ENCODE measurements at regions not wholly inside any gene's neighbourhood (a gene's known extent, or its start where the extent isn't known, plus 50 kb on each side); places are given as distances from the start of the nearest gene placed in this dataset.

- H3K27ac ChIP-seq (ENCODE audit: low read depth, low read length), result no peak overlapping the region
- H2AFZ ChIP-seq (ENCODE audit: low read length), result no peak overlapping the region
- H3K9me3 ChIP-seq (ENCODE audit: insufficient read depth in 2 of 2, low read depth in 1 of 2, low read length in 1 of 2), result peaks cover 4 to 5% of the 10 kb centered on the region in 2 experiments; a peak in 2 of 4 replicates
- no peak overlapping the region for H2BK12ac ChIP-seq (ENCODE audit: low read depth, low read length)
- peaks cover 0 to 4% of the 10 kb centered on the region in 2 experiments for H4K20me1 ChIP-seq (replicated peaks in 1 of 2; ENCODE audit: control insufficient read depth in 1 of 2, insufficient read depth in 2 of 2, low read length in 2 of 2)
- no peak overlapping the region for H3K9ac ChIP-seq (replicated peaks in 1 of 4; ENCODE audit: extremely low read depth in 1 of 4, low read depth in 3 of 4, low read length in 3 of 4)
- H3K4me1 ChIP-seq (replicated peaks in 1 of 4; ENCODE audit: control insufficient read depth in 3 of 4, insufficient read depth in 4 of 4, low read length in 3 of 4), result peaks cover 0 to 6% (median 4%) of the 10 kb centered on the region in 4 experiments; a peak in 5 of 7 replicates
- ChIA-PET POLR2A (ENCODE audit: partially characterized antibody) (interaction anchor here (1.4 kb wide), 1 partner anchor 10 kb away, joined by 3 read pairs; no protein-coding TSS in a partner anchor), CTCF (ENCODE audit: partially characterized antibody) (no interaction called here)
- no peak overlapping the region for H2BK120ac ChIP-seq (replicated peaks; ENCODE audit: low read depth, low read length)
- no peak overlapping the region for H2BK20ac ChIP-seq (ENCODE audit: low read length)
- no peaks in the 10 kb centered on the region for H3K79me1 ChIP-seq (ENCODE audit: low read depth, low read length)
- no peak overlapping the region for H3K4ac ChIP-seq (replicated peaks; ENCODE audit: insufficient read length, low read depth, low read length)
- no peak overlapping the region for H2BK15ac ChIP-seq (ENCODE audit: low read length)
- H3K18ac ChIP-seq (ENCODE audit: extremely low read depth, low read length), result no peak overlapping the region
- H3K56ac ChIP-seq (replicated peaks; ENCODE audit: insufficient read length, low read depth, low read length), result no peak overlapping the region
- H3K36me3 ChIP-seq (ENCODE audit: control insufficient read depth in 2 of 4, insufficient read depth in 4 of 4, low read length in 3 of 4), result no peaks in the 10 kb centered on the region
- H3K27me3 ChIP-seq (replicated peaks in 1 of 4; ENCODE audit: control insufficient read depth in 3 of 4, extremely low read depth in 1 of 4, insufficient read depth in 3 of 4, low read length in 3 of 4), result no peaks in the 10 kb centered on the region; a peak in 3 of 7 replicates
- no peak overlapping the region for H4K91ac ChIP-seq (replicated peaks; ENCODE audit: insufficient read length, low read length)
- no peak overlapping the region for H3K4me2 ChIP-seq (ENCODE audit: insufficient read depth in 1 of 2, low read depth in 2 of 2, low read length in 2 of 2)
- FAIRE-seq (no peak), DNase-seq (ENCODE audit: low read depth in 1 of 2, low spot score in 2 of 2) (no peak)
- no peak overlapping the region for H3K14ac ChIP-seq (ENCODE audit: insufficient read length)
- no peak overlapping the region for H2AK5ac ChIP-seq (ENCODE audit: low read depth, low read length)
- no peak overlapping the region for H3K23ac ChIP-seq (ENCODE audit: insufficient read length)
- no peak overlapping the region for H2BK5ac ChIP-seq (ENCODE audit: low read depth, low read length)
- H4K8ac ChIP-seq (ENCODE audit: extremely low read depth, insufficient read depth, low read length), result no peak overlapping the region
- no peak overlapping the region for H4K5ac ChIP-seq (ENCODE audit: insufficient read length, low read depth, low read length)
- H3K4me3 ChIP-seq (ENCODE audit: extremely low read depth in 1 of 4, insufficient read depth in 2 of 4, low read depth in 3 of 4, low read length in 4 of 4), result no peak overlapping the region
- H3K23me2 ChIP-seq (ENCODE audit: low read depth, low read length), result no peaks in the 10 kb centered on the region; the same call in 1 of the 2 replicates
- H3K79me2 ChIP-seq (ENCODE audit: control insufficient read depth in 1 of 2, insufficient read depth in 2 of 2, low read length in 2 of 2), result no peaks in the 10 kb centered on the region
- TF ChIP-seq BRCA1 (IDR thresholded peaks at IDR 0.05; ENCODE audit: low read depth, low read length) (no peak), SP4 (IDR thresholded peaks at IDR 0.05; ENCODE audit: low read length) (no peak), RAD21 (IDR thresholded peaks at IDR 0.05 in 1 of 2, conservative IDR thresholded peaks at IDR 0.05 in 1 of 2; ENCODE audit: low read depth in 2 of 2, low read length in 2 of 2) (no peak), CBX5 (IDR thresholded peaks at IDR 0.05; ENCODE audit: low read depth, low read length) (no peak), POU5F1 (IDR thresholded peaks at IDR 0.05; ENCODE audit: low read depth, low read length) (no peak), SP2 (IDR thresholded peaks at IDR 0.05; ENCODE audit: low read length) (no peak), BACH1 (IDR thresholded peaks at IDR 0.05; ENCODE audit: low read length) (no peak), NRF1 (IDR thresholded peaks at IDR 0.05; ENCODE audit: low read depth, low read length) (no peak), GABPA (IDR thresholded peaks at IDR 0.05; ENCODE audit: borderline replicate concordance, insufficient read depth, low read length) (no peak), SIRT6 (IDR thresholded peaks at IDR 0.05; ENCODE audit: low read length) (no peak), BCL11A (IDR thresholded peaks at IDR 0.05; ENCODE audit: low read depth in 2 of 2, low read length in 2 of 2) (no peak), KDM5A (IDR thresholded peaks at IDR 0.05; ENCODE audit: low read length) (no peak), FOSL1 (IDR thresholded peaks at IDR 0.05; ENCODE audit: insufficient read depth, low read depth, low read length) (no peak), ATF2 (IDR thresholded peaks at IDR 0.05; ENCODE audit: low read length) (no peak), SP1 (IDR thresholded peaks at IDR 0.05; ENCODE audit: low read depth, low read length) (no peak)
Observed at GRCh38 chr10:35704401-35704800, 62.3 kb upstream of the FZD8 start.
